ENCODE measurements at regions not wholly inside any gene's neighbourhood (a gene's known extent, or its start where the extent isn't known, plus 50 kb on each side); places are given as distances from the start of the nearest gene placed in this dataset.

DNA sequence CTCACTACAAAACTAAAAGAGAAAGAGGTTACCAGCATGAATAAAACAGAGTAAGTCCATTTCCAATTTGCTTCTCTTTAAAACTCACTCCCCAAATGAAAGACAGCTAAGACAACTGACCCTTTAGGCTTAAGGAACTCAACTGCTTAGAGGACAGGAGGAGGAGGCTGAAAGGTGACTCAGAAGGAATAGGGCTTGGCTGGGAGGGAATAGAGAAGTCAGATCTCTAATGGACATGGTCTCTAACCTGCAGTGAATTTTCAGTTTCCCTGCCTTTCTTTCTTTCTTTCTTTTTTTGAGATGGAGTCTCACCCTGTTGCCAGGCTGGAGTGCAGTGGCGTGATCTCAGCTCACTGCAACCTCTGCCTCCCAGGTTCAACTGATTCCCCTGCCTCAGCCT is 261.8 kb upstream of the CLINT1 start:
- TF ChIP-seq CTCF (IDR thresholded peaks at IDR 0.05 in 4 of 5, conservative IDR thresholded peaks at IDR 0.05 in 1 of 5) = no peak
- no peak for TF ChIP-seq POLR2A (IDR thresholded peaks at IDR 0.05)

Data from gastrocnemius medialis (tissue), 4 donors.